ENCODE measurements at regions not wholly inside any gene's neighbourhood (a gene's known extent, or its start where the extent isn't known, plus 50 kb on each side); places are given as distances from the start of the nearest gene placed in this dataset.

DNA sequence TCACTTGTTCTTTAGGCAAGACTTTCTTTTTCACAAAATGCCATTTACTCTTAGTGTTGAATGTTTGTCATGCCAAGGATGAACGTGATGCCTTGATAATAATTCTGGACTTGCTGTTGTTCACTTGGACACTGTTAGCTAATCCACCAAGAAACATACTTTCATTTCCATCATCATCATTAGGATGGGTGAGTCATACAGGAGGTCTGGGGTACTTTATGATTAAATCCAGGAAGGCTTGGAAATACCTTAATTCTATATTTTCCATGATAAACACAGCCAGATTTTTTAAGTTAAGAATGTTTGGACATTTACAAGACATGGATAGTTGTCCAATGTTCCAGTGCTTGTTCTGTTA lies 260.7 kb upstream of the GIMD1 start:
- TF ChIP-seq, protein P1, sequence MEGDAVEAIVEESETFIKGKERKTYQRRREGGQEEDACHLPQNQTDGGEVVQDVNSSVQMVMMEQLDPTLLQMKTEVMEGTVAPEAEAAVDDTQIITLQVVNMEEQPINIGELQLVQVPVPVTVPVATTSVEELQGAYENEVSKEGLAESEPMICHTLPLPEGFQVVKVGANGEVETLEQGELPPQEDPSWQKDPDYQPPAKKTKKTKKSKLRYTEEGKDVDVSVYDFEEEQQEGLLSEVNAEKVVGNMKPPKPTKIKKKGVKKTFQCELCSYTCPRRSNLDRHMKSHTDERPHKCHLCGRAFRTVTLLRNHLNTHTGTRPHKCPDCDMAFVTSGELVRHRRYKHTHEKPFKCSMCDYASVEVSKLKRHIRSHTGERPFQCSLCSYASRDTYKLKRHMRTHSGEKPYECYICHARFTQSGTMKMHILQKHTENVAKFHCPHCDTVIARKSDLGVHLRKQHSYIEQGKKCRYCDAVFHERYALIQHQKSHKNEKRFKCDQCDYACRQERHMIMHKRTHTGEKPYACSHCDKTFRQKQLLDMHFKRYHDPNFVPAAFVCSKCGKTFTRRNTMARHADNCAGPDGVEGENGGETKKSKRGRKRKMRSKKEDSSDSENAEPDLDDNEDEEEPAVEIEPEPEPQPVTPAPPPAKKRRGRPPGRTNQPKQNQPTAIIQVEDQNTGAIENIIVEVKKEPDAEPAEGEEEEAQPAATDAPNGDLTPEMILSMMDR (IDR thresholded peaks at IDR 0.05), result no peak
- no peak for TF ChIP-seq POLR2A (IDR thresholded peaks at IDR 0.05)

Measured in upper lobe of left lung (tissue), 4 donors.